GM23338 (cell line): ENCODE measurements at regions not wholly inside any gene's neighbourhood (a gene's known extent, or its start where the extent isn't known, plus 50 kb on each side); places are given as distances from the start of the nearest gene placed in this dataset.

ENCODE experiments used
- ATAC-seq: fragments of 200-7000 bp; cut with Tn5 transposase; 3 replicates; pipeline ENCODE4 v1.9.1; 2020
- DNase-seq: peaks from one replicate; pipeline ENCODE4 v3.0.0-alpha.2; 2015; ENCODE audit warnings: low spot score
- H2AFZ ChIP-seq: fragments of 200-600 bp; sonication (generic); 2 replicates; pipeline ENCODE4 v1.8.0; 2016; ENCODE audit warnings: antibody characterized with exemption, mild to moderate bottlenecking, moderate library complexity
- H3F3A ChIP-seq: fragments of 200-600 bp; sonication (generic); replicated peaks from 2 replicates; pipeline ENCODE4 v1.8.0; 2017; ENCODE audit warnings: antibody characterized with exemption, mixed run types, low read depth
- H3K27ac ChIP-seq: fragments of 200-600 bp; sonication (generic); 2 replicates; pipeline ENCODE4 v1.6.1; 2016; ENCODE audit warnings: low read depth
- H3K27me3 ChIP-seq: fragments of 200-600 bp; sonication (generic); 2 replicates; pipeline ENCODE4 v1.8.0; 2016; ENCODE audit warnings: mild to moderate bottlenecking, mixed run types, moderate library complexity; ENCODE audit not compliant: insufficient read depth
- H3K36me3 ChIP-seq: fragments of 200-600 bp; sonication (generic); 2 replicates; pipeline ENCODE4 v1.8.0; 2016; ENCODE audit warnings: mild to moderate bottlenecking; ENCODE audit not compliant: insufficient read depth
- H3K4me1 ChIP-seq: fragments of 200-600 bp; sonication (generic); 2 replicates; pipeline ENCODE4 v1.8.0; 2016; ENCODE audit warnings: mild to moderate bottlenecking, moderate library complexity; ENCODE audit not compliant: insufficient read depth
- H3K4me2 ChIP-seq: fragments of 200-600 bp; sonication (generic); 2 replicates; pipeline ENCODE4 v1.7.1; 2017; ENCODE audit warnings: mixed run types
- H3K4me3 ChIP-seq: fragments of 200-600 bp; sonication (generic); 2 replicates; pipeline ENCODE4 v1.6.1; 2016; ENCODE audit warnings: mixed run types
- H3K79me2 ChIP-seq: fragments of 200-600 bp; sonication (generic); replicated peaks from 2 replicates; pipeline ENCODE4 v1.8.0; 2017; ENCODE audit warnings: mild to moderate bottlenecking; ENCODE audit not compliant: insufficient read depth
- H3K9me2 ChIP-seq: fragments of 200-600 bp; sonication (generic); 2 replicates; pipeline ENCODE4 v1.8.0; 2017; ENCODE audit not compliant: insufficient read depth
- H4K20me1 ChIP-seq: fragments of 200-600 bp; sonication (generic); replicated peaks from 2 replicates; pipeline ENCODE4 v1.8.0; 2017; ENCODE audit warnings: mild to moderate bottlenecking; ENCODE audit not compliant: insufficient read depth
- H3K27ac Mint-ChIP-seq: 2 replicates; pipeline ENCODE4 v1.8.0; 2020; ENCODE audit warnings: inconsistent platforms, mild to moderate bottlenecking, moderate library complexity, mixed read lengths
- H3K27me3 Mint-ChIP-seq: 3 replicates; pipeline ENCODE4 v1.8.0; 2022; ENCODE audit warnings: low read depth, mild to moderate bottlenecking, moderate library complexity, mixed read lengths, inconsistent platforms; ENCODE audit not compliant: insufficient read depth, poor library complexity
- H3K36me3 Mint-ChIP-seq: 3 replicates; pipeline ENCODE4 v1.8.0; 2021; ENCODE audit warnings: low read depth, mild to moderate bottlenecking, inconsistent platforms, moderate library complexity, mixed read lengths
- H3K4me1 Mint-ChIP-seq: 3 replicates; pipeline ENCODE4 v1.8.0; 2020; ENCODE audit warnings: mild to moderate bottlenecking, inconsistent platforms, mixed read lengths
- H3K4me3 Mint-ChIP-seq: 3 replicates; pipeline ENCODE4 v1.8.0; 2021; ENCODE audit warnings: moderate library complexity, mild to moderate bottlenecking, inconsistent platforms, mixed read lengths
- H3K9me3 Mint-ChIP-seq: 3 replicates; pipeline ENCODE4 v1.8.0; 2020; ENCODE audit warnings: moderate library complexity, mild to moderate bottlenecking, inconsistent platforms, mixed read lengths
- CREB1 ChIP-seq: fragments of 250-450 bp; sonication (Bioruptor Pico); IDR thresholded peaks from 2 replicates; pipeline ENCODE4 v1.5.0; 2020; ENCODE audit warnings: low read depth, mild to moderate bottlenecking, moderate library complexity
- EZH2 ChIP-seq: fragments of 200-600 bp; sonication (generic); IDR thresholded peaks from one replicate; pipeline ENCODE4 v1.8.0; 2017; ENCODE audit warnings: antibody characterized with exemption, mild to moderate bottlenecking, low read depth; ENCODE audit not compliant: unreplicated experiment
- EZH2phosphoT487 ChIP-seq: fragments of 200-600 bp; sonication (generic); IDR thresholded peaks from one replicate; pipeline ENCODE4 v1.8.1; 2018; ENCODE audit warnings: antibody characterized with exemption; ENCODE audit not compliant: unreplicated experiment
- JUNB ChIP-seq: IDR thresholded peaks from one replicate; pipeline ENCODE4 v1.6.1; 2016; ENCODE audit warnings: antibody characterized with exemption; ENCODE audit not compliant: unreplicated experiment
- NANOG ChIP-seq: IDR thresholded peaks from 2 replicates; pipeline ENCODE4 v1.6.1; 2016; ENCODE audit warnings: antibody characterized with exemption, borderline replicate concordance
- POLR2AphosphoS5 ChIP-seq: IDR thresholded peaks from 2 replicates; pipeline ENCODE4 v1.6.1; 2016; ENCODE audit warnings: antibody characterized with exemption, low read depth
- STAT1 ChIP-seq: IDR thresholded peaks from one replicate; pipeline ENCODE4 v1.6.1; 2016; ENCODE audit warnings: antibody characterized with exemption; ENCODE audit not compliant: unreplicated experiment
- ZNF114 ChIP-seq: fragments of 250-450 bp; sonication (Bioruptor Pico); IDR thresholded peaks from 2 replicates; pipeline ENCODE4 v1.5.0; 2020; ENCODE audit warnings: mild to moderate bottlenecking, moderate library complexity
- ZNF331 ChIP-seq: fragments of 250-450 bp; sonication (Bioruptor Pico); IDR thresholded peaks from 2 replicates; pipeline ENCODE4 v1.5.0; 2020; ENCODE audit warnings: low read depth, mild to moderate bottlenecking, moderate library complexity
- ZNF462 ChIP-seq: fragments of 250-450 bp; sonication (Bioruptor Pico); IDR thresholded peaks from 2 replicates; pipeline ENCODE4 v1.5.0; 2020; ENCODE audit warnings: mild to moderate bottlenecking, moderate library complexity
- TF ChIP-seq, protein P1 (sequence below), 2 experiments: fragments of 200-600 bp in 1 of 2; sonication (generic) in 1 of 2; conservative IDR thresholded peaks; 2 replicates each; pipeline versions ENCODE4 v1.5.1 to v1.6.1; 2016 to 2017; ENCODE audit warnings: antibody characterized with exemption in 2 of 2, low read depth in 2 of 2, mild to moderate bottlenecking in 2 of 2, moderate library complexity in 1 of 2
- TF ChIP-seq, protein P2 (sequence below): IDR thresholded peaks from 2 replicates; pipeline ENCODE4 v1.6.1; 2016; ENCODE audit warnings: antibody characterized with exemption
- TF ChIP-seq, protein P3 (sequence below): IDR thresholded peaks from one replicate; pipeline ENCODE4 v1.6.1; 2018; ENCODE audit warnings: antibody characterized with exemption; ENCODE audit not compliant: unreplicated experiment

DNA sequence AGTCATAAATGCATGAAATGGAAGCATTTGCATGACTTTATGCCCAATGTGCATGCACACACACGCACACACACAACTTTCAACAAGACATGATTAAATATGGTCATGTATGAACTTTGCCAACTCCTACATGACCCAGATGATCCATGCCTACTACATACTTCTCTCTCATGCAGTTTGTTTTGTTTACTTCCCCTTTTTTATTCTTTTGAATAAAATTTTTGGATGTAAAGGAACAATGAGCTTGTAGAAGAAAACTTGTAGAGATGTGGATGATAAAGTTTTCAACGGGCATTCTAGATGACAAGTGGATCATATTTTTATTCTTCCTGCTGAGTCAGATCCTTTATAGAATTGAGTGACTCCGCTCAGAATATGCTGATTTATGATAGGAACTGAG is 50.8 kb upstream of the AIG1 start:
- Histone ChIP-seq H3K4me1 (no peaks in the 10 kb centered on the region), H3F3A (no peaks in the 10 kb centered on the region), H3K4me3 (no peak overlapping the region), H3K4me2 (no peak overlapping the region), H3K27me3 (no peaks in the 10 kb centered on the region), H4K20me1 (no peaks in the 10 kb centered on the region), H3K27ac (no peak overlapping the region), H3K9me2 (no peaks in the 10 kb centered on the region), H3K79me2 (no peaks in the 10 kb centered on the region), H2AFZ (no peak overlapping the region), H3K36me3 (no peaks in the 10 kb centered on the region)
- no peak overlapping the region for H3K27ac Mint-ChIP-seq
- DNase-seq, result no peak
- no peak for TF ChIP-seq JUNB
- TF ChIP-seq EZH2phosphoT487, result no peak
- no peak for TF ChIP-seq ZNF462
- TF ChIP-seq ZNF331, result no peak
- TF ChIP-seq STAT1, result no peak
- TF ChIP-seq, protein P1, sequence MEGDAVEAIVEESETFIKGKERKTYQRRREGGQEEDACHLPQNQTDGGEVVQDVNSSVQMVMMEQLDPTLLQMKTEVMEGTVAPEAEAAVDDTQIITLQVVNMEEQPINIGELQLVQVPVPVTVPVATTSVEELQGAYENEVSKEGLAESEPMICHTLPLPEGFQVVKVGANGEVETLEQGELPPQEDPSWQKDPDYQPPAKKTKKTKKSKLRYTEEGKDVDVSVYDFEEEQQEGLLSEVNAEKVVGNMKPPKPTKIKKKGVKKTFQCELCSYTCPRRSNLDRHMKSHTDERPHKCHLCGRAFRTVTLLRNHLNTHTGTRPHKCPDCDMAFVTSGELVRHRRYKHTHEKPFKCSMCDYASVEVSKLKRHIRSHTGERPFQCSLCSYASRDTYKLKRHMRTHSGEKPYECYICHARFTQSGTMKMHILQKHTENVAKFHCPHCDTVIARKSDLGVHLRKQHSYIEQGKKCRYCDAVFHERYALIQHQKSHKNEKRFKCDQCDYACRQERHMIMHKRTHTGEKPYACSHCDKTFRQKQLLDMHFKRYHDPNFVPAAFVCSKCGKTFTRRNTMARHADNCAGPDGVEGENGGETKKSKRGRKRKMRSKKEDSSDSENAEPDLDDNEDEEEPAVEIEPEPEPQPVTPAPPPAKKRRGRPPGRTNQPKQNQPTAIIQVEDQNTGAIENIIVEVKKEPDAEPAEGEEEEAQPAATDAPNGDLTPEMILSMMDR (conservative IDR thresholded peaks at IDR 0.05; ENCODE audit: low read depth in 2 of 2), result no peak
- TF ChIP-seq, protein P2, sequence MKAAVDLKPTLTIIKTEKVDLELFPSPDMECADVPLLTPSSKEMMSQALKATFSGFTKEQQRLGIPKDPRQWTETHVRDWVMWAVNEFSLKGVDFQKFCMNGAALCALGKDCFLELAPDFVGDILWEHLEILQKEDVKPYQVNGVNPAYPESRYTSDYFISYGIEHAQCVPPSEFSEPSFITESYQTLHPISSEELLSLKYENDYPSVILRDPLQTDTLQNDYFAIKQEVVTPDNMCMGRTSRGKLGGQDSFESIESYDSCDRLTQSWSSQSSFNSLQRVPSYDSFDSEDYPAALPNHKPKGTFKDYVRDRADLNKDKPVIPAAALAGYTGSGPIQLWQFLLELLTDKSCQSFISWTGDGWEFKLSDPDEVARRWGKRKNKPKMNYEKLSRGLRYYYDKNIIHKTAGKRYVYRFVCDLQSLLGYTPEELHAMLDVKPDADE, result no peak
- no peak for TF ChIP-seq NANOG
- no peak for TF ChIP-seq POLR2AphosphoS5
- no peak for TF ChIP-seq CREB1 (CRISPR knock-in tag)
- no peak for TF ChIP-seq ZNF114 (CRISPR knock-in tag)
- TF ChIP-seq, protein P3, sequence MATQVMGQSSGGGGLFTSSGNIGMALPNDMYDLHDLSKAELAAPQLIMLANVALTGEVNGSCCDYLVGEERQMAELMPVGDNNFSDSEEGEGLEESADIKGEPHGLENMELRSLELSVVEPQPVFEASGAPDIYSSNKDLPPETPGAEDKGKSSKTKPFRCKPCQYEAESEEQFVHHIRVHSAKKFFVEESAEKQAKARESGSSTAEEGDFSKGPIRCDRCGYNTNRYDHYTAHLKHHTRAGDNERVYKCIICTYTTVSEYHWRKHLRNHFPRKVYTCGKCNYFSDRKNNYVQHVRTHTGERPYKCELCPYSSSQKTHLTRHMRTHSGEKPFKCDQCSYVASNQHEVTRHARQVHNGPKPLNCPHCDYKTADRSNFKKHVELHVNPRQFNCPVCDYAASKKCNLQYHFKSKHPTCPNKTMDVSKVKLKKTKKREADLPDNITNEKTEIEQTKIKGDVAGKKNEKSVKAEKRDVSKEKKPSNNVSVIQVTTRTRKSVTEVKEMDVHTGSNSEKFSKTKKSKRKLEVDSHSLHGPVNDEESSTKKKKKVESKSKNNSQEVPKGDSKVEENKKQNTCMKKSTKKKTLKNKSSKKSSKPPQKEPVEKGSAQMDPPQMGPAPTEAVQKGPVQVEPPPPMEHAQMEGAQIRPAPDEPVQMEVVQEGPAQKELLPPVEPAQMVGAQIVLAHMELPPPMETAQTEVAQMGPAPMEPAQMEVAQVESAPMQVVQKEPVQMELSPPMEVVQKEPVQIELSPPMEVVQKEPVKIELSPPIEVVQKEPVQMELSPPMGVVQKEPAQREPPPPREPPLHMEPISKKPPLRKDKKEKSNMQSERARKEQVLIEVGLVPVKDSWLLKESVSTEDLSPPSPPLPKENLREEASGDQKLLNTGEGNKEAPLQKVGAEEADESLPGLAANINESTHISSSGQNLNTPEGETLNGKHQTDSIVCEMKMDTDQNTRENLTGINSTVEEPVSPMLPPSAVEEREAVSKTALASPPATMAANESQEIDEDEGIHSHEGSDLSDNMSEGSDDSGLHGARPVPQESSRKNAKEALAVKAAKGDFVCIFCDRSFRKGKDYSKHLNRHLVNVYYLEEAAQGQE, result no peak
- TF ChIP-seq EZH2, result no peak
- peaks cover 2% of the 10 kb centered on the region; the same call in 1 of the 3 replicates for H3K4me1 Mint-ChIP-seq
- no peak overlapping the region for H3K4me3 Mint-ChIP-seq
- H3K27me3 Mint-ChIP-seq, result no peaks in the 10 kb centered on the region
- H3K9me3 Mint-ChIP-seq, result no peaks in the 10 kb centered on the region; the same call in 2 of the 3 replicates
- H3K36me3 Mint-ChIP-seq, result no peaks in the 10 kb centered on the region
- no peak for ATAC-seq
